Fibroblast of peridontal ligament (primary cell): ENCODE measurements at regions not wholly inside any gene's neighbourhood (a gene's known extent, or its start where the extent isn't known, plus 50 kb on each side); places are given as distances from the start of the nearest gene placed in this dataset.

Experiments used
- DNase-seq: peaks from one replicate; pipeline ENCODE4 v3.0.0-alpha.2; 2010; ENCODE audit errors: extremely low read depth

GRCh38 chr1:21346365-21347071, 56.3 kb upstream of the ECE1 start:
- no peak for DNase-seq

- no peak for DNase-seq
These were observed 54.6 kb upstream of the ECE1 start for GRCh38 chr1:21344750-21345443.

GRCh38 chr1:21344098-21344749, 54.0 kb upstream of the ECE1 start:
- DNase-seq, result no peak

- DNase-seq, result peak; percentile 48
These were observed 52.9 kb upstream of the ECE1 start for GRCh38 chr1:21342961-21343838.

- DNase-seq, result no peak
These were observed 51.3 kb upstream of the ECE1 start for GRCh38 chr1:21341517-21342078.

GRCh38 chr1:21341022-21341421, 50.8 kb upstream of the ECE1 start:
- no peak for DNase-seq

- DNase-seq, result no peak
These were observed 50.1 kb upstream of the ECE1 start for GRCh38 chr1:21340230-21340945.
